ENCODE measurements at regions not wholly inside any gene's neighbourhood (a gene's known extent, or its start where the extent isn't known, plus 50 kb on each side); places are given as distances from the start of the nearest gene placed in this dataset.

DNA sequence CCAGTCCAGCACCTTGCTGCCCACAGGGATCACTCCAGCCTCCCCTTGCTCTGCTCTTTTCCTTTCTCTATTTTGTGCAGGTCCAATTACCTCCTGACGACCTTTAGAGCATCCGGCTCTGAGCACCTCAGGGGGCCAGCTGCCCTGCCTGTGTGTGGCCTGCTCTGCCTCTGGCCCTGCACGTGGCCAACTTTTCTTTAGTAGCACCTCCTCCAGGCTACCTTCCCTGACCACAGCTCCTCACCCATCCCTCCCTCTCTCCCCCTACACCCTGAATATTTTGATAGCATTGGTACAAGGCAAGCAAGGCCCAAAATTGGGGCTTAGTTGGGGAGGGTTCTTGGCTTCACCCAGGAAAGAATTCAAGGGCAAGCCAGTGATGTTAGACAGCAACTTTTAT, 66.9 kb upstream of the PRR20G start:
- no peak for TF ChIP-seq POLR2A (IDR thresholded peaks at IDR 0.05)
- TF ChIP-seq, protein P1, sequence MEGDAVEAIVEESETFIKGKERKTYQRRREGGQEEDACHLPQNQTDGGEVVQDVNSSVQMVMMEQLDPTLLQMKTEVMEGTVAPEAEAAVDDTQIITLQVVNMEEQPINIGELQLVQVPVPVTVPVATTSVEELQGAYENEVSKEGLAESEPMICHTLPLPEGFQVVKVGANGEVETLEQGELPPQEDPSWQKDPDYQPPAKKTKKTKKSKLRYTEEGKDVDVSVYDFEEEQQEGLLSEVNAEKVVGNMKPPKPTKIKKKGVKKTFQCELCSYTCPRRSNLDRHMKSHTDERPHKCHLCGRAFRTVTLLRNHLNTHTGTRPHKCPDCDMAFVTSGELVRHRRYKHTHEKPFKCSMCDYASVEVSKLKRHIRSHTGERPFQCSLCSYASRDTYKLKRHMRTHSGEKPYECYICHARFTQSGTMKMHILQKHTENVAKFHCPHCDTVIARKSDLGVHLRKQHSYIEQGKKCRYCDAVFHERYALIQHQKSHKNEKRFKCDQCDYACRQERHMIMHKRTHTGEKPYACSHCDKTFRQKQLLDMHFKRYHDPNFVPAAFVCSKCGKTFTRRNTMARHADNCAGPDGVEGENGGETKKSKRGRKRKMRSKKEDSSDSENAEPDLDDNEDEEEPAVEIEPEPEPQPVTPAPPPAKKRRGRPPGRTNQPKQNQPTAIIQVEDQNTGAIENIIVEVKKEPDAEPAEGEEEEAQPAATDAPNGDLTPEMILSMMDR (IDR thresholded peaks at IDR 0.05): no peak

Measured in uterus (tissue), 2 donors.